Stimulated activated CD8-positive, alpha-beta memory T cell treated with anti-CD3 and anti-CD28 coated beads, Interleukin-15, amount 100 ng/mL, for 24 hours (primary cell): ENCODE measurements at regions not wholly inside any gene's neighbourhood (a gene's known extent, or its start where the extent isn't known, plus 50 kb on each side); places are given as distances from the start of the nearest gene placed in this dataset.
"Not testable (repeated sequence)": the region's sequence is repeated elsewhere in the genome, so short reads cannot be mapped to it uniquely, and the experiment has no call there.

Experiments
- DNase-seq: peaks from one replicate; pipeline ENCODE4 v3.0.0-alpha.2; 2020; ENCODE audit warnings: low read depth

- DNase-seq: not testable (repeated sequence)
Observed at GRCh38 chr16:29145086-29145485, 160.2 kb downstream of the LAT start.

- not testable (repeated sequence) for DNase-seq
Observed at GRCh38 chr16:29144669-29145062, 159.8 kb downstream of the LAT start.

DNA sequence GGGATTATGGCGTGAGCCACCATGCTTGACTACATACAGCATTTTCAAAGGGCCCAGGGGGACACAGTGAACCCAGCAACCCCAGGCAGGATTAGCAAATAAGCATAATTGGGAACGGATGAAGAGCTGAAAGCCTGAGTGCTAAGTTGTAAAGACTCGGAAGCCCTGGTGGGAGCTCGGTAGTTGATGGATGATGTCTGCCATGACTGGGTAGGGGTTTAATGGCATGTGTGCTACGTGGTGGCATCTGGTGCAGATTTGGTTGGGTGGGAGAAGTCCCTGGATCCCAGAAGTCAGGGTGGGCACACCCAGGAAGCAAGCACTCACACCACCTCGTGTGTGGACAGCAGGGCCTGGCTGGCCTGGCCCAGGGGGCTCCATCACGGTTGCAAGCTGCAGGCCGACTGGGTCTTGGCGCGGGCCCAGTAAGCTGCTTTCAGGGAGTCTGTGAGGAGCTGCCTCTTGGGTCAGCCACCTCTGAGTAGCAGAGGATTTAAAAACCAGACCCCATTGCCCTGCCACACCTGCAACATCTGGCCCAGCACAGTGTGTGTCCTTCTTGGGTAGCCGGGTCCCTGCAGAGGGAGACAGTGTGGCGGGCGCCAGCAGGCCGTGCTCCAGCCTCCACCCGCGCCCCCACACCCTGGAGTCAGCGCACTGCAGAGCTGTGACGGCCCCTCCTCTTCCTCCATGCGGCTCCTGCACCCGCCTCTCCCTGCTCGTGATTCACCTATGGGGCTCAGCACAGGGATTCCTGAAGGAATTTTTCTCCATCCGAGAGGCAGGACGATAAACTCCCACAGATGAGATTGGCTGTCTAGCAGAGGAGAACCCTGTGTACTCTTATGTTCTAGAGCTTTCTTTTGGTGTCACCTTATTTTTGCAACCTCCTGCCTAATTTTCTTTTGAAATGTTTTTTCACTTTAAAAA lies 159.2 kb downstream of the LAT start:
- not testable (repeated sequence) for DNase-seq

GRCh38 chr16:29142506-29142905 lies 157.7 kb downstream of the LAT start:
- not testable (repeated sequence) for DNase-seq

GRCh38 chr16:29141586-29142324 lies 156.9 kb downstream of the LAT start:
- DNase-seq: no peak

DNA sequence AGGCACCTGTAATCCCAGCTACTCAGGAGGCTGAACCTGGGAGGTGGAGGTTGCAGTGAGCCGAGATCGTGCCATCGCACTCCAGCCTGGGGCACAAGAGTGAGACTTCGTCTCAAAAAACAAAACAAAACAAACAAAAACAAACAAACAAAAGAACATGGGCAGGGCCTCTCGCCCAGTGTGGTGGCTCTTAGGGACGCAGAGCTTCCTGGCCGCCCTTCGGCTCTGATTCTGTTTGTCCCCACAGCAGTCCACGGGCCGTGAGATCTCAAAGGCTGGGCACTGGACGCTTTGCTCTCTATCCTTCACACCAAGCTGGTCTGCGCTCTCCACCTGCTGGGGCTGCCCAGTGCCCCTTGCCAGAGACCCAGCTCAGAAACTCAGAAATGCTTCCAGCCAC lies 156.3 kb downstream of the LAT start:
- DNase-seq: not testable (repeated sequence)

GRCh38 chr16:29139901-29140855 lies 155.3 kb downstream of the LAT start:
- not testable (repeated sequence) for DNase-seq

DNA sequence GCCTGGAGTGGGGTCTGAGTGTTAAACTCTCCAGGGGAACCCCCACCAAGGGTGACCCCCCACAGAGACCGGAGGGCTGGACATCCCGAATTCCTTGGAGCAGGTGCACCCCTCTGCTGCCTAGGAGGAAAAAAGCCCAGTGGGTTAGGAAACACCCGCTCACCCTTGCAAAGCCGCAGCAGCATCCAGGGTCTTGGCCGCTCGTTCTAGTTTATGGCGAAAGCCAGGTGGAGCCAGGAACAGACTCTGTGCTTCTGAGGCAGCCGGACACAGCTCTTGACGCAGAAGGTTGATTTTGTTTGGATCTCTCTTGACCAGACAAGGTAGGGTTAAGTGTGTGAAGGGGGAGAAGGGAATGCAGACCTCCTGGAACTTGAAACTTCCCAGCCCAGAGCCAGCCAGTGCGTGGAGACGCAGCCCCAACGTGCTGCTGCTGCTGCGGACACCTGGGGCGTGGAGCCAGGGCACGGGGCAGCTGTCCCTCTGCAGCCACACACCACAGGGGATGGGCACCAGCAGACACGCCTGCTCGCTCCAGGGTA lies 154.5 kb downstream of the LAT start:
- DNase-seq: no peak

GRCh38 chr16:29138698-29139097 lies 153.8 kb downstream of the LAT start:
- not testable (repeated sequence) for DNase-seq

DNA sequence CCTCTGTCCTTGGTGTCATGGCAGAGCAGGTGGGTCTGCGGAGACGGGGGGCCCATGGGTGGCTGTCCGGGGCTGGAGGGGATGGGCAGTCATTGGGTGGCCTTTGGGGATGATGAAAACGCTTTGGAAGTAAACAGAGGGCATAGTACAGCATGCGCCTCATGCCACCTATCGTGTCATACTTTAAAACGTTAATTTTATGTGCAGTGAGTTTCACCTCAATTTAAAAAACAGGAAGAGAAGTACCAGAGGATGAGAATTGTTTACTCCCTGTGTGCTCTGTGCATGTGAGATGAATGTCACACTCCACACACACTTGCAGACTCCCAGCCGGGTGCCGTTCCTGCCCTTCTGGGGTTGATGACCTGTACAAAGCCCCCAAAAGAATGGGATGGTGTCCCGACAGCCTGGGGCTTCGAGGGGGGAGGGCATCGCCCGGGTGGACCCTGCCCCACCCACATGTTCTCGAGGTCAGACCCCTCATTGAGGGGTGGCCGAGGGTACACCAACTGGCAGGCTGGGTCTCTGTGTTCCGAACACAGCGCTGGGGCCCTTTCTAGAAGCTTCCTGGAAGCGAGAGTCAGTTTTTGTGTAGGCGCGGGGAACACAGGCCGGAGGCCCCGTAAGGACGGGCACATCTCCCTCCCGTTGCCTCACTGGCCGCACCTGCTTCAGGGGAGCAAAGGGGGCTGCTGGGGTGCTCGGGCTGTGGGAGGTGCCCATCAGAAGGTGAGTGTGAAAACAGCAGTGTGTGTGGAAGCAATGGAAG lies 153.2 kb downstream of the LAT start:
- DNase-seq: not testable (repeated sequence)

GRCh38 chr16:29137461-29137860 lies 152.6 kb downstream of the LAT start:
- DNase-seq: not testable (repeated sequence)

DNA sequence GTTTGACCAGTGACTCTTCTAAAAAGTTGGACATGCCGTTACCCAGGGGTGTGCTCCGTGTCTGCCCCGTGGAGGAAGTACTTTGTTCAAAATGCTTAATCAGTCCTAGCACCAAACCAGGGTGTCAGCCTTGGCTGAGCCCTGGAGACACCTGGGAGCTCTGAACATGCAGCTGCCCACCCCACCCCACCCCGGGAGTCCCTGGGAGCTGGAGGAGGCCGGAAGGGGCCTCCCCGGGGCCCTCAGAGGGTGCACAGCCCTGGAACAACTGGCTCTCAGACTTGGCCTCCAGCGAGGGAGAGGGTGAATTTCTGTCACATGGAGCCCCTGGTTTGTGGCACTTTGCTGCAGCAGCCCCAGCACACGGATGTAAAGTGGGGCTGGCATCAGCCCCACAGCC lies 152.1 kb downstream of the LAT start:
- DNase-seq: not testable (repeated sequence)

GRCh38 chr16:29136046-29136696 lies 151.3 kb downstream of the LAT start:
- DNase-seq: not testable (repeated sequence)

GRCh38 chr16:29135098-29135497 lies 150.2 kb downstream of the LAT start:
- not testable (repeated sequence) for DNase-seq

DNA sequence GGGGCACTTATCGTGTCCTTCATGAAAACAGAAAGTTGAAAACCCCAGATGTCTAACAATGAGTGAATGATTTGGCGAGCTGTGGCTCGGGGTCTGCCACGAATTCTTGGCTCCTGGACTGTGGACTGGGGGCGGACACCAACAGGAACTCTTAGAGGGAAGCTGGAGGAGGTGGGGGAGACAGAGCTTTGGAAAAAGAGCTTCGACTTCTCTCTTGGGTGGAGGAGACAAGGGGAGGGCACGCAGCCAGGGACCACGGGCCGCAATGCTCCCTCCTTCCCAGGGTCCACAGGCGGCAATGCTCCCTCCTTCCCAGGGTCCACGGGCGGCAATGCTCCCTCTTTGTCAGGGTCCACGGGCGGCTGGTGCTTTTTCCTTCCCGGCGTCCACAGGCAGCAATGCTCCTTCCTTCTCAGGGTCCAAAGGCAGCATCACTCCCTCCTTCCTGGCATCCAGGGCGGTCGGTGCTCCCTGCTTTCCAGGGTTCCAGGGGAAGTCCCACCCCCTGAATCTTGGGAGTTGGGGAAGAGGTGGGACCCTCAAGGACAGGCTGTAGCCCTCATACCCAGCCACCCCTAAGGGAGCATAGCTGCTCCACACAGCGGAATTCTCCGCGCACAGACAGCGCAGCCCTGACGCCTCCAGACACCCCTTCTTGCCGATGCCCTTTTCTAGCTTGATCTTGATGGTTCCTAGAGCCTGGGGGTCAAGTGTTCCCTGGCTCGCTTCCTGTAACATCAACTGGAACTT lies 149.0 kb downstream of the LAT start:
- not testable (repeated sequence) for DNase-seq

GRCh38 chr16:29132869-29133268 lies 148.0 kb downstream of the LAT start:
- DNase-seq: not testable (repeated sequence)

- not testable (repeated sequence) for DNase-seq
Observed at GRCh38 chr16:29132444-29132843, 147.6 kb downstream of the LAT start.

- not testable (repeated sequence) for DNase-seq
Observed at GRCh38 chr16:29130901-29131851, 146.3 kb downstream of the LAT start.
